MM.1S (cell line): ENCODE measurements at regions not wholly inside any gene's neighbourhood (a gene's known extent, or its start where the extent isn't known, plus 50 kb on each side); places are given as distances from the start of the nearest gene placed in this dataset.

ENCODE experiments used
- EZH2 ChIP-seq: fragments of 300-600 bp; sonication (generic); optimal IDR thresholded peaks from 2 replicates; pipeline ENCODE3; 2017; ENCODE audit warnings: low read depth, mild to moderate bottlenecking, antibody characterized with exemption, low read length, mixed read lengths
- EZH2phosphoT487 ChIP-seq: fragments of 300-600 bp; sonication (generic); IDR thresholded peaks from 2 replicates; pipeline ENCODE4 v1.6.1; 2018; ENCODE audit warnings: antibody characterized with exemption, low read length
- TF ChIP-seq, protein P1 (sequence below): fragments of 300-600 bp; sonication (generic); IDR thresholded peaks from 2 replicates; pipeline ENCODE4 v1.5.1; 2016; ENCODE audit warnings: antibody characterized with exemption, low read length, mixed read lengths

DNA sequence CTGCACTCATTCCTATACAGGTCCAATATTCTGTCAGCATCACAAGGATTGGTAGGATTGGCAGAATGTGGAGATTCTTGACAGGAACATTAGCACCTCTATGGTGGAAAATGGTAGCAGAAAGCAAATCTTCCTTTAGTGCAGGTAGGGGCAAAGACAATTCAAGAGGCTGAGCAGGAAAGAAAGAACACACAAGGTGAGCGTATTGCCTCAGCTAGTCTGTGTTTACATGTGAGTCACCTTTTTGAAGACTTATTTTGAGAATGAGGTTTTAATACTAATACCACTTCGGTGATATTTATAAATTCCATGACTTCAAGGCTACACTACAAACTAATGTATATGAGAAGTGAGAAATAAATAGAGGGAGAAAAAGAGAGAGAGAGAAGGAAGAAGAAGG lies 717.0 kb downstream of the BRINP1 start:
- TF ChIP-seq, protein P1, sequence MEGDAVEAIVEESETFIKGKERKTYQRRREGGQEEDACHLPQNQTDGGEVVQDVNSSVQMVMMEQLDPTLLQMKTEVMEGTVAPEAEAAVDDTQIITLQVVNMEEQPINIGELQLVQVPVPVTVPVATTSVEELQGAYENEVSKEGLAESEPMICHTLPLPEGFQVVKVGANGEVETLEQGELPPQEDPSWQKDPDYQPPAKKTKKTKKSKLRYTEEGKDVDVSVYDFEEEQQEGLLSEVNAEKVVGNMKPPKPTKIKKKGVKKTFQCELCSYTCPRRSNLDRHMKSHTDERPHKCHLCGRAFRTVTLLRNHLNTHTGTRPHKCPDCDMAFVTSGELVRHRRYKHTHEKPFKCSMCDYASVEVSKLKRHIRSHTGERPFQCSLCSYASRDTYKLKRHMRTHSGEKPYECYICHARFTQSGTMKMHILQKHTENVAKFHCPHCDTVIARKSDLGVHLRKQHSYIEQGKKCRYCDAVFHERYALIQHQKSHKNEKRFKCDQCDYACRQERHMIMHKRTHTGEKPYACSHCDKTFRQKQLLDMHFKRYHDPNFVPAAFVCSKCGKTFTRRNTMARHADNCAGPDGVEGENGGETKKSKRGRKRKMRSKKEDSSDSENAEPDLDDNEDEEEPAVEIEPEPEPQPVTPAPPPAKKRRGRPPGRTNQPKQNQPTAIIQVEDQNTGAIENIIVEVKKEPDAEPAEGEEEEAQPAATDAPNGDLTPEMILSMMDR = no peak
- no peak for TF ChIP-seq EZH2phosphoT487
- TF ChIP-seq EZH2 = no peak
